ENCODE measurements at regions not wholly inside any gene's neighbourhood (a gene's known extent, or its start where the extent isn't known, plus 50 kb on each side); places are given as distances from the start of the nearest gene placed in this dataset.

- intact Hi-C loops (cut with micrococcal nuclease) = no loop called here
- Mint-ChIP-seq H3K4me3 (ENCODE audit: unreplicated experiment) (no peak overlapping the region), H3K4me1 (ENCODE audit: insufficient read depth, unreplicated experiment) (no peaks in the 10 kb centered on the region), H3K27me3 (ENCODE audit: insufficient read depth, unreplicated experiment) (no peaks in the 10 kb centered on the region), H3K9me3 (ENCODE audit: unreplicated experiment) (no peaks in the 10 kb centered on the region), H3K27ac (ENCODE audit: low read depth, unreplicated experiment) (no peak overlapping the region), H3K36me3 (ENCODE audit: insufficient read depth, unreplicated experiment) (no peaks in the 10 kb centered on the region)
- BruUV-seq (replicated peaks) = no TSS peak
- ChIA-PET POLR2A (no interaction called here), CTCF (no interaction called here)
- DNase-seq (ENCODE audit: unreplicated experiment) = no peak
- TF ChIP-seq, protein P1, sequence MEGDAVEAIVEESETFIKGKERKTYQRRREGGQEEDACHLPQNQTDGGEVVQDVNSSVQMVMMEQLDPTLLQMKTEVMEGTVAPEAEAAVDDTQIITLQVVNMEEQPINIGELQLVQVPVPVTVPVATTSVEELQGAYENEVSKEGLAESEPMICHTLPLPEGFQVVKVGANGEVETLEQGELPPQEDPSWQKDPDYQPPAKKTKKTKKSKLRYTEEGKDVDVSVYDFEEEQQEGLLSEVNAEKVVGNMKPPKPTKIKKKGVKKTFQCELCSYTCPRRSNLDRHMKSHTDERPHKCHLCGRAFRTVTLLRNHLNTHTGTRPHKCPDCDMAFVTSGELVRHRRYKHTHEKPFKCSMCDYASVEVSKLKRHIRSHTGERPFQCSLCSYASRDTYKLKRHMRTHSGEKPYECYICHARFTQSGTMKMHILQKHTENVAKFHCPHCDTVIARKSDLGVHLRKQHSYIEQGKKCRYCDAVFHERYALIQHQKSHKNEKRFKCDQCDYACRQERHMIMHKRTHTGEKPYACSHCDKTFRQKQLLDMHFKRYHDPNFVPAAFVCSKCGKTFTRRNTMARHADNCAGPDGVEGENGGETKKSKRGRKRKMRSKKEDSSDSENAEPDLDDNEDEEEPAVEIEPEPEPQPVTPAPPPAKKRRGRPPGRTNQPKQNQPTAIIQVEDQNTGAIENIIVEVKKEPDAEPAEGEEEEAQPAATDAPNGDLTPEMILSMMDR (IDR thresholded peaks at IDR 0.05; ENCODE audit: unreplicated experiment) = no peak
Observed at GRCh38 chr2:66121946-66122345, 313.0 kb upstream of the MEIS1 start.

- H3K27me3 Mint-ChIP-seq (ENCODE audit: insufficient read depth, unreplicated experiment) = no peaks in the 10 kb centered on the region
- POLR2A ChIA-PET = no interaction called here
- intact Hi-C loops (cut with micrococcal nuclease) = no loop called here
- CTCF ChIA-PET = interaction anchor here (0.5 kb wide), 1 partner anchor 1227 kb away, joined by 3 read pairs; no protein-coding TSS in a partner anchor
- H3K36me3 Mint-ChIP-seq (ENCODE audit: insufficient read depth, unreplicated experiment) = no peaks in the 10 kb centered on the region
- no peaks in the 10 kb centered on the region for H3K9me3 Mint-ChIP-seq (ENCODE audit: unreplicated experiment)
- DNase-seq (ENCODE audit: unreplicated experiment) = no peak
- no peaks in the 10 kb centered on the region for H3K4me1 Mint-ChIP-seq (ENCODE audit: insufficient read depth, unreplicated experiment)
- H3K27ac Mint-ChIP-seq (ENCODE audit: low read depth, unreplicated experiment) = no peak overlapping the region
- TF ChIP-seq, protein P1 (IDR thresholded peaks at IDR 0.05; ENCODE audit: unreplicated experiment) = no peak
- BruUV-seq (replicated peaks) = no TSS peak
- no peak overlapping the region for H3K4me3 Mint-ChIP-seq (ENCODE audit: unreplicated experiment)
Observed at GRCh38 chr2:66113988-66114625, 320.8 kb upstream of the MEIS1 start.

DNA sequence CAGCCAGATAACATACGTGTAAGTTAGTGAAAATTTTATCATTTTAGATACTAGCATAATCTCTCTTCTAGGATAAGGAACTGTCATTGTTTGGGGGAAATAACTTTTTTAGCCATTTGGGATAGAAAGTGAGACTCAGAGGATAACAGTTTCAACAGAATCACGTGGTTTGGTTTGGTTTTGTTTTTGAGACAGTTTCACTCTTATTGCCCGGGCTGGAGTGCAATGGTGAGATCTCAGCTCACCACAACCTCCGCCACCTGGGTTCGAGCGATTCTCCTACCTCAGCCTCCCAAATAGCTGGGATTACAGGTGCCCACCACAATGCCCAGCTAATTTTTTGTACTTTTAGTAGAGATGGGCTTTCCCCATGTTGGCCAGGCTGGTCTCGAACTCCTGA is 323.2 kb upstream of the MEIS1 start:
- CTCF ChIA-PET = no interaction called here

DNA sequence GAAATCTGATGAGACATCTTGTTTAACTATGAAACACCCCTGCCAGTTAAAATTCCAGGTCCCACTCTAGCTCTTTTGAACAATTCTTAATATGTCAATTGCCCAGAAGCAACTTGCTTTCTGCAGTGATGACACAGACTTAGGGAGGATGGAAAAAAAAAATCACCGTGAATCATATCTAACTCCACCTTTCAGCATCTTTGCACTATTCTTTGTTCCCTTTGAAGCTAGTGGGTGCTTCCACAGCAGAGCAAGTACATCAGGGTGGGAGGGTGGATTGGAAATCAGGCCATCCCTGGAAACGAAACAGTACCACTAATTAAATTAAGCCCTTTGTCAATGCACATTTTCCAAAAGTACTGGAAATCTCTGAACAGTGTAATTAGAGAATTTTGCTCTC is 324.3 kb upstream of the MEIS1 start:
- no peaks in the 10 kb centered on the region for H3K4me1 Mint-ChIP-seq (ENCODE audit: insufficient read depth, unreplicated experiment)
- TF ChIP-seq, protein P1 (IDR thresholded peaks at IDR 0.05; ENCODE audit: unreplicated experiment) = no peak
- no peak overlapping the region for H3K4me3 Mint-ChIP-seq (ENCODE audit: unreplicated experiment)
- CTCF ChIA-PET = interaction anchor here (0.6 kb wide), 2 partner anchors 438 to 1541 kb away, joined by 3 to 4 read pairs; no protein-coding TSS in a partner anchor
- POLR2A ChIA-PET = no interaction called here
- DNase-seq (ENCODE audit: unreplicated experiment) = no peak
- intact Hi-C loops (cut with micrococcal nuclease) = no loop called here
- H3K27me3 Mint-ChIP-seq (ENCODE audit: insufficient read depth, unreplicated experiment) = no peaks in the 10 kb centered on the region
- no peaks in the 10 kb centered on the region for H3K9me3 Mint-ChIP-seq (ENCODE audit: unreplicated experiment)
- BruUV-seq (replicated peaks) = no TSS peak
- no peaks in the 10 kb centered on the region for H3K36me3 Mint-ChIP-seq (ENCODE audit: insufficient read depth, unreplicated experiment)
- no peak overlapping the region for H3K27ac Mint-ChIP-seq (ENCODE audit: low read depth, unreplicated experiment)

More for the DNA sequence above, 323.2 kb upstream of the MEIS1 start:
- H3K9me3 Mint-ChIP-seq (ENCODE audit: unreplicated experiment) = no peaks in the 10 kb centered on the region
- no peak overlapping the region for H3K27ac Mint-ChIP-seq (ENCODE audit: low read depth, unreplicated experiment)
- POLR2A ChIA-PET = interaction anchor here (0.7 to 0.9 kb wide), 2 partner anchors 10 to 77 kb away, joined by 3 read pairs; no protein-coding TSS in a partner anchor
- TF ChIP-seq, protein P1 (IDR thresholded peaks at IDR 0.05; ENCODE audit: unreplicated experiment) = no peak
- no peaks in the 10 kb centered on the region for H3K4me1 Mint-ChIP-seq (ENCODE audit: insufficient read depth, unreplicated experiment)
- DNase-seq (ENCODE audit: unreplicated experiment) = no peak
- intact Hi-C loops (cut with micrococcal nuclease) = no loop called here
- no TSS peak for BruUV-seq (replicated peaks)
- no peak overlapping the region for H3K4me3 Mint-ChIP-seq (ENCODE audit: unreplicated experiment)
- no peaks in the 10 kb centered on the region for H3K27me3 Mint-ChIP-seq (ENCODE audit: insufficient read depth, unreplicated experiment)
- no peaks in the 10 kb centered on the region for H3K36me3 Mint-ChIP-seq (ENCODE audit: insufficient read depth, unreplicated experiment)

Data from MCF 10A (cell line).